HL-60 (cell line): ENCODE measurements at regions not wholly inside any gene's neighbourhood (a gene's known extent, or its start where the extent isn't known, plus 50 kb on each side); places are given as distances from the start of the nearest gene placed in this dataset.
"Not testable (repeated sequence)": the region's sequence is repeated elsewhere in the genome, so short reads cannot be mapped to it uniquely, and the experiment has no call there.

Source experiments
- DNase-seq, 2 experiments: peaks; one replicate each; pipeline ENCODE4 v3.0.0-alpha.2; 2010 to 2020; ENCODE audit warnings: low read depth in 1 of 2, low spot score in 1 of 2
- H3K27ac ChIP-seq: fragments of 250-450 bp; sonication (Bioruptor Pico); replicated peaks from 2 replicates; pipeline ENCODE4 v1.5.1; 2020; ENCODE audit warnings: mild to moderate bottlenecking, moderate library complexity
- H3K27me3 ChIP-seq: fragments of 250-450 bp; sonication (Bioruptor Pico); 2 replicates; pipeline ENCODE4 v1.5.1; 2021; ENCODE audit warnings: mild to moderate bottlenecking, moderate library complexity; ENCODE audit not compliant: insufficient read depth, poor library complexity, severe bottlenecking
- H3K4me3 ChIP-seq: replicated peaks from 2 replicates; pipeline ENCODE4 v1.5.1; 2011; ENCODE audit warnings: mild to moderate bottlenecking, control low read depth, low read length; ENCODE audit not compliant: insufficient read depth
- GABPA ChIP-seq: IDR thresholded peaks from 2 replicates; pipeline ENCODE4 v1.6.1; 2012; ENCODE audit warnings: low read depth
- POLR2AphosphoS5 ChIP-seq: IDR thresholded peaks from 2 replicates; pipeline ENCODE4 v1.6.1; 2012; ENCODE audit warnings: low read depth
- SPI1 ChIP-seq: IDR thresholded peaks from 2 replicates; pipeline ENCODE4 v1.6.1; 2012; ENCODE audit warnings: low read depth, mild to moderate bottlenecking, borderline replicate concordance
- TF ChIP-seq, protein P1 (sequence below): IDR thresholded peaks from 2 replicates; pipeline ENCODE4 v1.6.1; 2012; ENCODE audit warnings: low read depth; ENCODE audit not compliant: insufficient replicate concordance
- TF ChIP-seq, protein P2 (sequence below): IDR thresholded peaks from one replicate; pipeline ENCODE4 v1.5.1; 2011; ENCODE audit warnings: low read length, control low read depth, inconsistent platforms; ENCODE audit not compliant: insufficient read depth

DNA sequence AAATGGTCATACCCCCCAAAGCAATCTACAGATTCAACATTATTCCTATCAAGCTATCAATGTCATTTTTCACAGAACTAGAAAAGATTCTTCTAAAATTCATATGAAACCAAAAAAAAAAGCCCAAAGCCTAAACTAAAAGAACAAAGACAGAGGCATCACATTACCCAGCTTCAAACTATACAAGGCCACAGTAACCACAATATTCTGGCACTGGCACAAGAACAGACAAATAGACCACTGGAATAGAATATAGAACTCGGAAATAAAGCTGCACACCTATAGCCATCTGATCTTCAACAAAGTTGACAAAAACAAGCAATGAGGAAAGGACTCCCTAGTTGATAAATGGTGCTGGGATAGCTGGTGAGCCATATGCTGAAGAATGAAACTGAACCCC is 89.2 kb upstream of the PCED1B start:
- no peaks in the 10 kb centered on the region for H3K27me3 ChIP-seq
- no peak overlapping the region for H3K27ac ChIP-seq
- DNase-seq, result no peak
- H3K4me3 ChIP-seq, result no peak overlapping the region
- TF ChIP-seq GABPA, result no peak
- TF ChIP-seq SPI1, result no peak
- no peak for TF ChIP-seq POLR2AphosphoS5
- TF ChIP-seq, protein P1, sequence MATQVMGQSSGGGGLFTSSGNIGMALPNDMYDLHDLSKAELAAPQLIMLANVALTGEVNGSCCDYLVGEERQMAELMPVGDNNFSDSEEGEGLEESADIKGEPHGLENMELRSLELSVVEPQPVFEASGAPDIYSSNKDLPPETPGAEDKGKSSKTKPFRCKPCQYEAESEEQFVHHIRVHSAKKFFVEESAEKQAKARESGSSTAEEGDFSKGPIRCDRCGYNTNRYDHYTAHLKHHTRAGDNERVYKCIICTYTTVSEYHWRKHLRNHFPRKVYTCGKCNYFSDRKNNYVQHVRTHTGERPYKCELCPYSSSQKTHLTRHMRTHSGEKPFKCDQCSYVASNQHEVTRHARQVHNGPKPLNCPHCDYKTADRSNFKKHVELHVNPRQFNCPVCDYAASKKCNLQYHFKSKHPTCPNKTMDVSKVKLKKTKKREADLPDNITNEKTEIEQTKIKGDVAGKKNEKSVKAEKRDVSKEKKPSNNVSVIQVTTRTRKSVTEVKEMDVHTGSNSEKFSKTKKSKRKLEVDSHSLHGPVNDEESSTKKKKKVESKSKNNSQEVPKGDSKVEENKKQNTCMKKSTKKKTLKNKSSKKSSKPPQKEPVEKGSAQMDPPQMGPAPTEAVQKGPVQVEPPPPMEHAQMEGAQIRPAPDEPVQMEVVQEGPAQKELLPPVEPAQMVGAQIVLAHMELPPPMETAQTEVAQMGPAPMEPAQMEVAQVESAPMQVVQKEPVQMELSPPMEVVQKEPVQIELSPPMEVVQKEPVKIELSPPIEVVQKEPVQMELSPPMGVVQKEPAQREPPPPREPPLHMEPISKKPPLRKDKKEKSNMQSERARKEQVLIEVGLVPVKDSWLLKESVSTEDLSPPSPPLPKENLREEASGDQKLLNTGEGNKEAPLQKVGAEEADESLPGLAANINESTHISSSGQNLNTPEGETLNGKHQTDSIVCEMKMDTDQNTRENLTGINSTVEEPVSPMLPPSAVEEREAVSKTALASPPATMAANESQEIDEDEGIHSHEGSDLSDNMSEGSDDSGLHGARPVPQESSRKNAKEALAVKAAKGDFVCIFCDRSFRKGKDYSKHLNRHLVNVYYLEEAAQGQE, result no peak
- TF ChIP-seq, protein P2, sequence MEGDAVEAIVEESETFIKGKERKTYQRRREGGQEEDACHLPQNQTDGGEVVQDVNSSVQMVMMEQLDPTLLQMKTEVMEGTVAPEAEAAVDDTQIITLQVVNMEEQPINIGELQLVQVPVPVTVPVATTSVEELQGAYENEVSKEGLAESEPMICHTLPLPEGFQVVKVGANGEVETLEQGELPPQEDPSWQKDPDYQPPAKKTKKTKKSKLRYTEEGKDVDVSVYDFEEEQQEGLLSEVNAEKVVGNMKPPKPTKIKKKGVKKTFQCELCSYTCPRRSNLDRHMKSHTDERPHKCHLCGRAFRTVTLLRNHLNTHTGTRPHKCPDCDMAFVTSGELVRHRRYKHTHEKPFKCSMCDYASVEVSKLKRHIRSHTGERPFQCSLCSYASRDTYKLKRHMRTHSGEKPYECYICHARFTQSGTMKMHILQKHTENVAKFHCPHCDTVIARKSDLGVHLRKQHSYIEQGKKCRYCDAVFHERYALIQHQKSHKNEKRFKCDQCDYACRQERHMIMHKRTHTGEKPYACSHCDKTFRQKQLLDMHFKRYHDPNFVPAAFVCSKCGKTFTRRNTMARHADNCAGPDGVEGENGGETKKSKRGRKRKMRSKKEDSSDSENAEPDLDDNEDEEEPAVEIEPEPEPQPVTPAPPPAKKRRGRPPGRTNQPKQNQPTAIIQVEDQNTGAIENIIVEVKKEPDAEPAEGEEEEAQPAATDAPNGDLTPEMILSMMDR, result no peak

DNA sequence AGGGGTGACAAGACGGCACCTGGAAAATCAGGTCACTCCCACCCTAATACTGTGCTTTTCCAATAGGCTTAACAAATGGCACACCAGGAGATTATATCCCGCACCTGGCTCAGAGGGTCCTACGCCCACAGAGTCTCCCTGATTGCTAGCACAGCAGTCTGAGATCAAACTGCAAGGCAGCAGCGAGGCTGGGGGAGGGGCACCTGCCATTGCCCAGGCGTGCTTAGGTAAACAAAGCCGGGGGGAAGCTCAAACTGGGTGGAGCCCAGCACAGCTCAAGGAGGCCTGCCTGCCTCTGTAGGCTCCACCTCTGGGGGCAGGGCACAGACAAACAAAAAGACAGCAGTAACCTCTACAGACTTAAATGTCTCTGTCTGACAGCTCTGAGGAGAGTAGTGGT is 87.4 kb upstream of the PCED1B start:
- DNase-seq, H3K27ac ChIP-seq, H3K4me3 ChIP-seq, H3K27me3 ChIP-seq: not testable (repeated sequence)

DNA sequence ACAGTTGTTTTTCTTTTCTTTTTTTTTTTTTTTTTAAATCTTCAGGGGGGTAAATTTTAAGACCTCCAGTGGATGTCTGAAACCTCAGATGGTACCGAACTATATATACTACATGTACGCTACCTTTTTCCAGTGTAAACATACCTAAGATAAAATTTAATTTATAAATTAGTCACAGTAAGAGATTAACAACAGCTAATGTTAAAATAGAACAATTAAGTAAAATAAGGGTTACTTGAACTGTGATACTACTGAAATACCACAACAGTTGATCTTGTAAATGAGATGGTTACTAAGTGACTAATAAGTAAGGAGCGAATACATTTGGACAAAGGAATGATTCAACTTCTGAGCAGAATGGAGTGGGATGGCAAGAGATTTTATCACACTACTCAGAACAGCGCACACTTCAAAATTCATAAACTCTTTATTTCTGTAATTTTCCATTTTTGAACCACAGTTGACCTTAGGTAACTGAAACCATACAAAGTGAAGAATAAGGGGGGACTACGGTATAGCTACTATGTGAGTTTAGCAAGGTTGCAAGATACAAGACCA is 80.5 kb upstream of the PCED1B start:
- no peak overlapping the region for H3K27ac ChIP-seq
- TF ChIP-seq GABPA, result no peak
- no peak for TF ChIP-seq SPI1
- TF ChIP-seq, protein P1, result no peak
- no peak for DNase-seq

DNA sequence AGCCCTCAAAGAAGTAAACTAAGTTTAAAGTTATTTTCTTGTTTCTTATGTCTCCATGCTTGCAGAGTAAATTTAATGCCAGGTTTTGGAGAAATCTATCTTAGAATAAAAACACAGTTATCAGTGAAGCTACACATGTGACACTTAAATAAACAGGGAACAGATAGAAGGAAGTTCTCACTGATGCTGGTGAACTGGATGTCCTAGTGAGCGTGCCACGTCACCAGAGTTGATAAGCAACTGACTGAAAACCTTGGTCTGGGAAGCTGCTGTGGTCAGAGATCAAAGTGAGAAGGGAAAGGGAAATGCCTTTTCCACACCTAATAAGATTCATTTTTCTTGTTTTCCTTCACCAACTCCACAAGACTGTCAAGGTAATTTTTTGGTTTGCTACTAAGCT is 74.8 kb upstream of the PCED1B start:
- no peak for TF ChIP-seq SPI1
- TF ChIP-seq POLR2AphosphoS5, result no peak
- TF ChIP-seq, protein P2, result no peak
- TF ChIP-seq, protein P1, result no peak
- TF ChIP-seq GABPA, result no peak
- H3K27me3 ChIP-seq, result peaks cover 2% of the 10 kb centered on the region
- no peak overlapping the region for H3K27ac ChIP-seq
- no peak overlapping the region for H3K4me3 ChIP-seq
- DNase-seq, result no peak

More for the DNA sequence above, 80.5 kb upstream of the PCED1B start:
- no peaks in the 10 kb centered on the region for H3K27me3 ChIP-seq
- H3K4me3 ChIP-seq, result no peak overlapping the region
